CD14-positive monocyte (primary cell): ENCODE measurements at regions not wholly inside any gene's neighbourhood (a gene's known extent, or its start where the extent isn't known, plus 50 kb on each side); places are given as distances from the start of the nearest gene placed in this dataset.

Experiments used
- DNase-seq, 3 donors: peaks; one replicate each; pipeline ENCODE4 v3.0.0-alpha.2; 2011 to 2022
- H2AFZ ChIP-seq: 2 replicates; pipeline ENCODE4 v1.6.0; 2012; ENCODE audit warnings: mild to moderate bottlenecking, low read depth, low read length, inconsistent platforms; ENCODE audit not compliant: insufficient read depth, poor library complexity, severe bottlenecking
- H3K27ac ChIP-seq, 2 donors: 1 replicate in 1 of 2; 2 replicates in 1 of 2; pipeline ENCODE4 v1.5.1; 2012 to 2013; ENCODE audit warnings: low read length in 2 of 2, control low read depth in 1 of 2, inconsistent platforms in 1 of 2, low read depth in 1 of 2, mild to moderate bottlenecking in 1 of 2
- H3K27me3 ChIP-seq, 2 donors: one replicate each; pipeline versions ENCODE4 v1.6.0 to v1.6.1; 2011 to 2013; ENCODE audit warnings: low read length in 2 of 2; ENCODE audit not compliant: control insufficient read depth in 2 of 2, insufficient read depth in 2 of 2
- H3K36me3 ChIP-seq, 2 donors: replicated peaks in 1 of 2; 1 replicate in 1 of 2; 2 replicates in 1 of 2; pipeline versions ENCODE4 v1.5.1 to v1.6.1; 2012 to 2013; ENCODE audit warnings: low read length in 2 of 2, control low read depth in 1 of 2, inconsistent platforms in 1 of 2, mild to moderate bottlenecking in 1 of 2; ENCODE audit not compliant: insufficient read depth in 2 of 2, control insufficient read depth in 1 of 2
- H3K4me1 ChIP-seq, 2 donors: 1 replicate in 1 of 2; 2 replicates in 1 of 2; pipeline versions ENCODE4 v1.5.1 to v1.6.1; 2012 to 2013; ENCODE audit warnings: low read length in 2 of 2, control low read depth in 1 of 2, inconsistent platforms in 1 of 2, mild to moderate bottlenecking in 1 of 2, moderate library complexity in 1 of 2; ENCODE audit not compliant: insufficient read depth in 2 of 2, control insufficient read depth in 1 of 2
- H3K4me2 ChIP-seq: replicated peaks from 2 replicates; pipeline ENCODE3; 2012; ENCODE audit warnings: low read length, moderate library complexity, mild to moderate bottlenecking; ENCODE audit not compliant: poor library complexity, severe bottlenecking; ENCODE audit errors: extremely low read depth
- H3K4me3 ChIP-seq, 3 experiments: fragments of 200-600 bp in 1 of 3; sonication (generic) in 1 of 3; replicated peaks in 1 of 3; 1 replicate in 2 of 3; 2 replicates in 1 of 3; pipeline ENCODE4 v1.5.1; 2011 to 2013; ENCODE audit warnings: low read length in 3 of 3, mild to moderate bottlenecking in 3 of 3, control low read depth in 2 of 3, low read depth in 2 of 3, inconsistent platforms in 1 of 3, moderate library complexity in 1 of 3
- H3K79me2 ChIP-seq: 2 replicates; pipeline ENCODE4 v1.6.0; 2012; ENCODE audit warnings: mild to moderate bottlenecking, control low read depth, inconsistent platforms, low read length, moderate library complexity; ENCODE audit not compliant: insufficient read depth
- H3K9ac ChIP-seq: 2 replicates; pipeline ENCODE4 v1.6.0; 2017; ENCODE audit warnings: low read length, mild to moderate bottlenecking; ENCODE audit not compliant: insufficient read depth, poor library complexity, severe bottlenecking
- H3K9me3 ChIP-seq, 2 donors: replicated peaks in 1 of 2; 1 replicate in 1 of 2; 2 replicates in 1 of 2; pipeline versions ENCODE4 v1.5.1 to v1.6.1; 2012 to 2013; ENCODE audit warnings: low read length in 2 of 2, control low read depth in 1 of 2; ENCODE audit not compliant: control insufficient read depth in 1 of 2, insufficient read depth in 1 of 2
- H4K20me1 ChIP-seq: 2 replicates; pipeline ENCODE4 v1.6.0; 2012; ENCODE audit warnings: mild to moderate bottlenecking, low read length, control low read depth, moderate library complexity; ENCODE audit not compliant: insufficient read depth
- H3K27ac Mint-ChIP-seq, 7 donors: one replicate each; pipeline ENCODE4 v1.8.0; 2020; ENCODE audit warnings: mild to moderate bottlenecking in 7 of 7, mixed read lengths in 7 of 7, moderate library complexity in 6 of 7, inconsistent platforms in 2 of 7
- H3K27me3 Mint-ChIP-seq, 3 donors: one replicate each; pipeline ENCODE4 v1.8.0; 2021 to 2022; ENCODE audit warnings: low read depth in 3 of 3, mild to moderate bottlenecking in 3 of 3, mixed read lengths in 3 of 3, moderate library complexity in 3 of 3, inconsistent platforms in 1 of 3
- H3K36me3 Mint-ChIP-seq, 2 donors: one replicate each; pipeline ENCODE4 v1.8.0; 2020; ENCODE audit warnings: mixed read lengths in 2 of 2, inconsistent platforms in 1 of 2, mild to moderate bottlenecking in 1 of 2
- H3K4me1 Mint-ChIP-seq: one replicate; pipeline ENCODE4 v1.8.0; 2020; ENCODE audit warnings: mild to moderate bottlenecking, mixed read lengths
- H3K4me3 Mint-ChIP-seq, 2 donors: one replicate each; pipeline ENCODE4 v1.8.0; 2020; ENCODE audit warnings: mild to moderate bottlenecking in 2 of 2, mixed read lengths in 2 of 2, moderate library complexity in 1 of 2
- H3K9me3 Mint-ChIP-seq, 7 donors: one replicate each; pipeline ENCODE4 v1.8.0; 2020 to 2022; ENCODE audit warnings: mixed read lengths in 7 of 7, mild to moderate bottlenecking in 6 of 7, moderate library complexity in 6 of 7, inconsistent platforms in 2 of 7
- WGBS: methylation state at CpG from one replicate; pipeline ENCODE4 v1.1.5; 2013; ENCODE audit warnings: missing lambda C conversion rate; ENCODE audit not compliant: insufficient coverage; 5-methylcytosine and 5-hydroxymethylcytosine counted together
- intact Hi-C, 2 donors: fragments of 100-400 bp; cut with micrococcal nuclease; formaldehyde crosslinking; loops; one replicate each; pipeline versions ENCODE4 v1.15.0 to v1.15.1; 2023
- TF ChIP-seq, protein P1 (sequence below): fragments of 200-600 bp; IDR thresholded peaks from one replicate; pipeline ENCODE4 v1.8.0; 2022; ENCODE audit warnings: antibody characterized with exemption, mild to moderate bottlenecking

DNA sequence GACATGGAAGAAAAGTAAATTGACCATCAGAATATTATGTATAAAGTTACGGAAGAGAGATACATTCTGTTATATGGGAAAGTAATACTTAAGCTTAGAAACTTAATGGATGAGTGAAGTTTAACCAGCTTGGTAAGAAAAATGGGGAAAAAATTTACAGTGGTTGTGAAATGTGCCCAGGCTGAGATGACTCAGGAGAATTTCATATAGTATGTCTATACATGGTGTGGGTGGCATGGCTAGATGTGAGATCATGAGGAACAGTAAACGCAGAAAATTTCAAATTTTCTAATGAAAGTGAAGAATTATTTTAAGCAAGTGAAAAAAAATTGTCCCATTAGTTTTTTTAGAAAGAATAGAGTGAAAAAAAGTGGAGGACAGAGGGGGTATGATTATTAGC, 552.5 kb upstream of the SORCS1 start:
- H3K27me3 Mint-ChIP-seq = no peaks in the 10 kb centered on the region
- Histone ChIP-seq H3K27me3 (no peaks in the 10 kb centered on the region), H3K4me1 (peaks cover 0 to 4% of the 10 kb centered on the region in 2 donors), H3K9ac (no peak overlapping the region), H3K9me3 (no peaks in the 10 kb centered on the region), H2AFZ (no peak overlapping the region), H3K36me3 (peaks cover 51 to 83% of the 10 kb centered on the region in 2 donors), H3K79me2 (no peaks in the 10 kb centered on the region), H4K20me1 (no peaks in the 10 kb centered on the region), H3K4me3 (no peak overlapping the region), H3K27ac (no peak overlapping the region), H3K4me2 (no peak overlapping the region)
- DNase-seq = no peak
- intact Hi-C loops = no loop called here
- no peak overlapping the region for H3K4me3 Mint-ChIP-seq
- H3K36me3 Mint-ChIP-seq = peaks cover 62 to 73% of the 10 kb centered on the region in 2 donors
- H3K27ac Mint-ChIP-seq = peak overlapping the region in 2 of 7 donors; percentile 6 to 51
- peaks cover 0 to 7% (median 3%) of the 10 kb centered on the region in 7 donors for H3K9me3 Mint-ChIP-seq
- 90% methylated on average over 2 of the region's 2 CpGs for WGBS
- H3K4me1 Mint-ChIP-seq = peaks cover 12% of the 10 kb centered on the region
- TF ChIP-seq, protein P1, sequence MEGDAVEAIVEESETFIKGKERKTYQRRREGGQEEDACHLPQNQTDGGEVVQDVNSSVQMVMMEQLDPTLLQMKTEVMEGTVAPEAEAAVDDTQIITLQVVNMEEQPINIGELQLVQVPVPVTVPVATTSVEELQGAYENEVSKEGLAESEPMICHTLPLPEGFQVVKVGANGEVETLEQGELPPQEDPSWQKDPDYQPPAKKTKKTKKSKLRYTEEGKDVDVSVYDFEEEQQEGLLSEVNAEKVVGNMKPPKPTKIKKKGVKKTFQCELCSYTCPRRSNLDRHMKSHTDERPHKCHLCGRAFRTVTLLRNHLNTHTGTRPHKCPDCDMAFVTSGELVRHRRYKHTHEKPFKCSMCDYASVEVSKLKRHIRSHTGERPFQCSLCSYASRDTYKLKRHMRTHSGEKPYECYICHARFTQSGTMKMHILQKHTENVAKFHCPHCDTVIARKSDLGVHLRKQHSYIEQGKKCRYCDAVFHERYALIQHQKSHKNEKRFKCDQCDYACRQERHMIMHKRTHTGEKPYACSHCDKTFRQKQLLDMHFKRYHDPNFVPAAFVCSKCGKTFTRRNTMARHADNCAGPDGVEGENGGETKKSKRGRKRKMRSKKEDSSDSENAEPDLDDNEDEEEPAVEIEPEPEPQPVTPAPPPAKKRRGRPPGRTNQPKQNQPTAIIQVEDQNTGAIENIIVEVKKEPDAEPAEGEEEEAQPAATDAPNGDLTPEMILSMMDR = no peak

GRCh38 chr10:107715565-107715964, 551.1 kb upstream of the SORCS1 start:
- no CpG with 5 or more reads among the region's 3 CpGs for WGBS
- H3K27me3 ChIP-seq = no peaks in the 10 kb centered on the region
- H3K9ac ChIP-seq = no peak overlapping the region
- Mint-ChIP-seq H3K27me3 (no peaks in the 10 kb centered on the region), H3K4me1 (peaks cover 7% of the 10 kb centered on the region), H3K4me3 (no peak overlapping the region), H3K27ac (no peak overlapping the region), H3K36me3 (peaks cover 70 to 72% of the 10 kb centered on the region in 2 donors), H3K9me3 (peaks cover 0 to 3% (median 0%) of the 10 kb centered on the region in 7 donors)
- no peaks in the 10 kb centered on the region for H3K9me3 ChIP-seq
- H3K4me3 ChIP-seq = no peak overlapping the region
- no peak for DNase-seq
- TF ChIP-seq, protein P1 = no peak
- no peak overlapping the region for H3K4me2 ChIP-seq
- H3K36me3 ChIP-seq = peaks cover 57 to 79% of the 10 kb centered on the region in 2 donors
- H3K4me1 ChIP-seq = peaks cover 0 to 4% of the 10 kb centered on the region in 2 donors
- no peak overlapping the region for H3K27ac ChIP-seq
- intact Hi-C loops = no loop called here
- H4K20me1 ChIP-seq = no peaks in the 10 kb centered on the region
- no peaks in the 10 kb centered on the region for H3K79me2 ChIP-seq
- no peak overlapping the region for H2AFZ ChIP-seq
